Dendritic cell treated with granulocyte-macrophage colony-stimulating factor and Interleukin-4, amounts not matched to agents 40 ng/mL and 50 ng/mL, for 4 days (primary cell): ENCODE measurements at regions not wholly inside any gene's neighbourhood (a gene's known extent, or its start where the extent isn't known, plus 50 kb on each side); places are given as distances from the start of the nearest gene placed in this dataset.

Experiments used
- H3K27ac Mint-ChIP-seq: one replicate; pipeline ENCODE4 v1.8.0; 2022; ENCODE audit warnings: mild to moderate bottlenecking, mixed read lengths
- H3K27me3 Mint-ChIP-seq: one replicate; pipeline ENCODE4 v1.8.0; 2022; ENCODE audit warnings: mild to moderate bottlenecking, mixed read lengths
- H3K36me3 Mint-ChIP-seq: one replicate; pipeline ENCODE4 v1.8.0; 2022; ENCODE audit warnings: low read depth, mixed read lengths
- H3K4me1 Mint-ChIP-seq: one replicate; pipeline ENCODE4 v1.8.0; 2022; ENCODE audit warnings: low read depth, mixed read lengths
- H3K4me3 Mint-ChIP-seq: one replicate; pipeline ENCODE4 v1.8.0; 2022; ENCODE audit warnings: mild to moderate bottlenecking, moderate library complexity, mixed read lengths
- H3K9me3 Mint-ChIP-seq: one replicate; pipeline ENCODE4 v1.8.0; 2022; ENCODE audit warnings: mixed read lengths
- intact Hi-C: fragments of 100-400 bp; cut with micrococcal nuclease; formaldehyde crosslinking; loops from one replicate; pipeline ENCODE4 v1.15.0; 2022

DNA sequence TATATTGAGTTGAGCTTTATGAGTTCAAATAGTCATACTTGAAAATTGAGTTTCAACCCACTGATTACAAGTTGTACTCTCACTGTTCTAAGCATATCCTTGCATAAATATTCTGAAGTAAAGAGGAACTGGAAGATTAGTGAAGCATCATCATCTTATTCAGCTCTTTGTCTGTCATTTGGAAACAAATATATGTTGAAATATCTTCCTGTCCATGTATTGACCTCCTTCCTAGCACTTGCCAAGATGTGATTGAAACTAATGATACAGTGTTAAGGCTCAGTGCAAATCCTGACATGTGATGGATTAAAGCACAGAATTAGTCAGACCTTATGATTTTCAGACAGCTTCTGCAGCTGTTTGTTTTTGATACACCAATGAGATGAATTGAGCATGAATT, 434.3 kb downstream of the TBC1D32 start:
- no peak overlapping the region for H3K4me3 Mint-ChIP-seq
- no peaks in the 10 kb centered on the region for H3K4me1 Mint-ChIP-seq
- intact Hi-C loops: no loop called here
- no peaks in the 10 kb centered on the region for H3K36me3 Mint-ChIP-seq
- H3K27me3 Mint-ChIP-seq: no peaks in the 10 kb centered on the region
- peaks cover 7% of the 10 kb centered on the region for H3K9me3 Mint-ChIP-seq
- H3K27ac Mint-ChIP-seq: no peak overlapping the region

DNA sequence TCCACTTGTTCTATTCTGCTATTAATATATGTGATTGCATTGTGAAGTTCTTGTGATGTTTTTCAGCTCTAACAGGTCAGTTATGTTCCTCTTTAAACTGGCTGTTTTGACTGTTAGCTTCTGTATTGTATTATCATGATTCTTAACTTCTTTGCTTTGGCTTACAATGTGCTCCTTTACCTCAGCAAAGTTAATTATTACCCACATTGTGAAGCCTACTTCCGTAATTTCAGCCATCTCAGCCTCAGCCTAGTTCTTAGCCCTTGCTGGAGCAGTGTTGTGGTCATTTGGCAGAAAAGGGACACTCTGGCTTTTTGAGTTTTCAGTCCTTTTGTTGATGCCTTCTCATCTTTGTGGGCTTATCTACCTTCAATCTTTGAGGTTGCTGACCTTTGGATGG, 440.2 kb downstream of the TBC1D32 start:
- Mint-ChIP-seq H3K27ac (no peak overlapping the region), H3K4me3 (no peak overlapping the region), H3K9me3 (peaks cover 59% of the 10 kb centered on the region), H3K36me3 (no peaks in the 10 kb centered on the region), H3K4me1 (no peaks in the 10 kb centered on the region), H3K27me3 (no peaks in the 10 kb centered on the region)
- intact Hi-C loops: no loop called here

DNA sequence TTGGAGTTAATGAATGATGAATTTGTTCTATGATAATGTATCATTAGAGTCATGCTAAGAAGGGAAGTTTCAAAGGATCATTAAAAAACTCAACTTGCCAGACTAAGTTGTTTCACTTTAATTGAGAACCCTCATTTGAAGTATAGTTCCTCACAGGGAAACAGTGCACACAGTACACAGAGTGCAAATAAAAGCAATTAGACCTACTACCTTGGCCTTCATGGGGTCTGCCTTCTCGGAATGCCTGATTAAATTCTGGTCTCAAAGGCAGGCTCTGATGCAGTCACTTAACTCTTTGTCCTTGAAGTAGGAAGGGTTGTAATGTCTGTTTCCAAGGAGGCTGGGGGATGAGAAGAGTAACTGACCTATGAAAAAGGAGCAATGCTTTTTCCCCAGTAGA, 457.3 kb downstream of the TBC1D32 start:
- intact Hi-C loops: no loop called here
- H3K36me3 Mint-ChIP-seq: no peaks in the 10 kb centered on the region
- H3K4me1 Mint-ChIP-seq: no peaks in the 10 kb centered on the region
- peaks cover 58% of the 10 kb centered on the region for H3K9me3 Mint-ChIP-seq
- no peak overlapping the region for H3K4me3 Mint-ChIP-seq
- no peak overlapping the region for H3K27ac Mint-ChIP-seq
- H3K27me3 Mint-ChIP-seq: no peaks in the 10 kb centered on the region

DNA sequence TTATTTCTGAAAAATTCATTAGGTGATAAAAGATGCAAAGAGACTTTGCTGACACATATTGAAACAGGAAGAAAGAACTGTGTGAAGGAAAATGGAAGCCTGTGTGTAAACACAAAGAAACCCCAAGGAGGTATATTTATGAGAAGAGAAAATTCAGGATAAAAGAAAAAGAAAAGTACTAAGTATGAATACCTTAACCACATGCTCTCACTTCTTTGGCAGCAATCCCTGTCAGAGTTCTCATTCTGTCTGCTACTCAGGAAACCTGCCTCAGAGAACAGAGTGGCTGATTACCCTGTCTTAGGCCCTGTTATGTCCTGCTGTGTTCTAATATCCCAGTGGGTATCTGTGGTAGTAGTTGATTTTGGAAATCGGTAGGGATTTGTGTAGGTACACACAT, 457.9 kb downstream of the TBC1D32 start:
- Mint-ChIP-seq H3K4me1 (no peaks in the 10 kb centered on the region), H3K36me3 (no peaks in the 10 kb centered on the region), H3K27me3 (no peaks in the 10 kb centered on the region), H3K27ac (no peak overlapping the region), H3K4me3 (no peak overlapping the region), H3K9me3 (peaks cover 60% of the 10 kb centered on the region)
- intact Hi-C loops: no loop called here

DNA sequence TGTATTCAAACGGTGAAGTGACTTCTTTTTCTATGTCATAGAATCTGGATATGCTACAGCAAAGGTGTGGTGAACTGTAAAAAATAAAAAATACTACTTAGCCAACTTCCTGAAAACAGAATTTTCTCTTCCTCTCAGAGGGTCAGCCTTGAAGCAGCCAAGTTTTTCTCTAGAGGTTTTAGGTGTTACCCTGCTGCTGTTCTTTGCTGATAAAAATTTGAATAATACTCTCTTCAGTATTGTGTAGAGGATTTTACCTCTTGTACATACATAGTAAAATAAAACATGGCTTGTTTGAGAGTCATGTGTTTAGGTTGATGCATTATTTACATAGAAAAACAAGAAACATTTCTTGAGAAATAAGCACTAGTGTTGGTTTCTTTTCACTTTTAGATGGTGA, 458.4 kb downstream of the TBC1D32 start:
- H3K9me3 Mint-ChIP-seq: peaks cover 56% of the 10 kb centered on the region
- intact Hi-C loops: no loop called here
- no peaks in the 10 kb centered on the region for H3K36me3 Mint-ChIP-seq
- H3K4me1 Mint-ChIP-seq: no peaks in the 10 kb centered on the region
- H3K27ac Mint-ChIP-seq: no peak overlapping the region
- H3K4me3 Mint-ChIP-seq: no peak overlapping the region
- no peaks in the 10 kb centered on the region for H3K27me3 Mint-ChIP-seq

DNA sequence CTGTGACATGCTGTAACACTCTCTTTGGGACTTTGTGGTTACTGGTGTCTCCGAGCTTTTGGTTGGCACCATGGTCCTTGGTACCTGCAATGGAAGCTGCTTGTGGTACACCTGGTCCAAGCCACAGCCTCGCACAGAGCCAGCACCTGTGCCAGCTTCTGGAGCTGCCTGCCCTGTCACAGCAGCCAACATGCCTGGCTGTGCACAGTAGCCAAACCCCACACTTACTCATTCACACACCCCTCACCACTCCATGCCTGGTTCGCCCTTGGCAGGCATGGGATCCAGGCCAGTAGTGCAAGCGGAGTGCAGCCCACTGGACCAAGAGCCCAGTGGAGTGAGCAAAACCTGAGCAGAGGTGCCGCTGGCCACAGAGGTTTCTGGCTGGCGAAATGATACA, 459.9 kb downstream of the TBC1D32 start:
- H3K4me1 Mint-ChIP-seq: no peaks in the 10 kb centered on the region
- no peaks in the 10 kb centered on the region for H3K36me3 Mint-ChIP-seq
- H3K4me3 Mint-ChIP-seq: no peak overlapping the region
- intact Hi-C loops: no loop called here
- H3K27ac Mint-ChIP-seq: no peak overlapping the region
- H3K27me3 Mint-ChIP-seq: no peaks in the 10 kb centered on the region
- H3K9me3 Mint-ChIP-seq: peaks cover 47% of the 10 kb centered on the region

DNA sequence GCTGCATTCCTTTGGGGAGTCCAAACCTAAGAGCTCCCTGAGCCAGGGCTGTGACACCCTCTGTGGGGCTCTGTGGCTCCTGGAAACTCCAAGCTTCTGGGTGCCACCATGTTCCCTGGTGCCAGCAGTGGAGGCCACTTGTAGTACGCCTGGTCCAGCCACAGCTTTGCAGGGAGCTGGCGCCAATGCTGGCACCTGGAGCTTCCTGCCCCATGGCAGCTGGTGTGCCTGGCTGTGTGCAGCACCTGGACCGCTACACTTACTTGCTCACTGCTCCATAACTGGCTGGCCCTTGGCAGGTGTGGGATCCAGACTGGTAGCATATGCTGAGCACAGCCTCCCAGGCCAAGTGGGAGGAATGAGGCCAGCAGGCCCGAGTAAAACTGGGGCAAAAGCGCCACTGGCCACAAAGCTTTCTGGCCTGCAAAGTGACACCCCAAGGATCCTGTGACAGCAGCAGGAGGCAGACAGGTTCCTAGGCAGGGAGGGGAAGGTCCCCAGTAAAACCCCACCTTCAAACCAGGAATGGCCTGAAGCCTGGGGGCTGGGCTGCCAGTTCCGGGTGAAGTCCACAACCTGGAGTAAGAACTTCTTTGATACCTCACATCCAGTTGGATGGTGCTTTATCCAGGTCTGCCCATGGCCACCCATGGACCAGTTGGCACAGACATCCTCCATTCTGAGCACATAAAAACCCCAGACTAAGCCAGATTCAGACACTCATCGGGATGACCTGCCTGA, 461.0 kb downstream of the TBC1D32 start:
- Mint-ChIP-seq H3K36me3 (no peaks in the 10 kb centered on the region), H3K27ac (no peak overlapping the region), H3K4me3 (no peak overlapping the region), H3K27me3 (no peaks in the 10 kb centered on the region), H3K9me3 (peaks cover 35% of the 10 kb centered on the region), H3K4me1 (no peaks in the 10 kb centered on the region)
- intact Hi-C loops: no loop called here

DNA sequence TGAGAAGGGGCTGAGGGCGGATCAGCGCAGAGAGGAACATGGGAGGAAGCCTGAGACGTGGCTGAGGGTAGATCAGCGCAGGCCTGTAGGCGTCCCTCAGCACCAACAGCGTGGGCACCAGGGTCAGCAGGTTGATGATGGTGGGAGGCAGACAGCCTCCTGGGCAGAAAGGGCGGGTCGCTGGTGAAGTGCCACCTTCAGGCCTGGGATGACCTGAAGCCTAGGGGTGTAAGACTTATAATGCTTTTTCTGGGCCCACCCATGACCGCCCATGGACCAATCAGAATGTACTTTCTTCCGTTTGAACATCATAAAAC, 462.1 kb downstream of the TBC1D32 start:
- Mint-ChIP-seq H3K27ac (no peak overlapping the region), H3K36me3 (no peaks in the 10 kb centered on the region), H3K4me3 (no peak overlapping the region), H3K4me1 (no peaks in the 10 kb centered on the region), H3K27me3 (no peaks in the 10 kb centered on the region), H3K9me3 (peaks cover 28% of the 10 kb centered on the region)
- intact Hi-C loops: no loop called here

DNA sequence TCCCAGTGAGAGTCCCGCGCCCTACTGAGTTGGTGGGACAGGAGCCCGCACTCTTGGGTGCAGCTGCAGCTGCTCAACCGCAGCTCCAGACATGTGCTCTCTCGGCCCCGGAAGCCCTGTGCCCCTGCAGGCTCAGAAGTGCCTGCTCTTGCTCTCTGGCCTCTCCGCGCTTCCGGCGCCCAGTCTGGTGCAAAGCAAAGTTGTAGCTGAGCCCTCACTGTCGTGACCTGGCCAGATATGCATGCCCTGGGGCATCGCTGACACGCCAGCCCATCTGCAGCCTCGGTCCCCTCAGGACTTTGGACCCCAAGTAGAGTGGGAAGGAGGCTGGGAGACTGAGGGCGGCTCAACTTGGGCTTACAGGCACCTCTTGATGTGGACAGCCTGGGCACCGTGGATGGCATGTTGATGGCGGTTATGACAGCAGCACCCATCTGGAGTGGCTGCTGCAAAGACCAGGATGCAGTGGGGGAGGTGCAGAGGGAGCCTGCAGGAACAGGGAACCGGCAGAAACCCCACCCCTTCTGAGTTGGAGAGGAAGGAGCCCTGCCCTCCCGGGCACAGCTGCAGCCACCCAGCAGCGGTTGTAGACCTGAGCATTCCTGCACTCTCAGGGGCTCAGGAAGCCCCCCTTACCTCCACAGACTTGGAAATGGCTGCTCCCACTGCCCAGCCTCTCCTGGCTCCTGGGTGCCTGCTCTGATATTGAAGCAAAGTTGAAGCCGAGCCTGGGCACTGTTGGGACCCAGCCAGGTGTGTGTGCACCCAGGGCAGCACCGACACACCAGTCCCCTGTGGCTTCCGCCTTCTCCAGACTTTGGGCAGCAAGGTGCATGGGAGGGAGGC, 462.6 kb downstream of the TBC1D32 start:
- Mint-ChIP-seq H3K36me3 (no peaks in the 10 kb centered on the region), H3K9me3 (peaks cover 28% of the 10 kb centered on the region), H3K27ac (no peak overlapping the region), H3K4me1 (no peaks in the 10 kb centered on the region), H3K27me3 (no peaks in the 10 kb centered on the region), H3K4me3 (no peak overlapping the region)
- intact Hi-C loops: no loop called here

DNA sequence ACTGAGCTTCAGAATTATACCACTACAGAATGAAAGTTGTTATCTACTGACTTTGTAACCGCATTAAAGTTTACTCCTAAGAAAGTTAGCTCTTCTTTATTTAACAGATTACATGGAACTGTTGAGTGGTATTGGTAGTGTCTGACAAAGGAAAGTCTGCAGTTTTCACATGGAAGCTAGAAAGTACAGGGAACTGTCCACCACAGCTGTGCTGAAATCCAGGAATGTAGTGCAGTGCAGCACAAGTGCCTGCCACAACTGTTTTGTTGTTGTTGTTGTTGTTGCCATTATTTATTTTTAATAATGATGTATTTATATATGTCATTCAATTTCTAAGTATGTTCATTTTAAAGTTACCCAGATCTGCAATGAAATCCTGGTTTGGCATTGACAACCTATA, 464.9 kb downstream of the TBC1D32 start:
- Mint-ChIP-seq H3K27ac (no peak overlapping the region), H3K4me1 (no peaks in the 10 kb centered on the region), H3K9me3 (peaks cover 28% of the 10 kb centered on the region), H3K4me3 (no peak overlapping the region), H3K36me3 (no peaks in the 10 kb centered on the region), H3K27me3 (no peaks in the 10 kb centered on the region)
- intact Hi-C loops: no loop called here

DNA sequence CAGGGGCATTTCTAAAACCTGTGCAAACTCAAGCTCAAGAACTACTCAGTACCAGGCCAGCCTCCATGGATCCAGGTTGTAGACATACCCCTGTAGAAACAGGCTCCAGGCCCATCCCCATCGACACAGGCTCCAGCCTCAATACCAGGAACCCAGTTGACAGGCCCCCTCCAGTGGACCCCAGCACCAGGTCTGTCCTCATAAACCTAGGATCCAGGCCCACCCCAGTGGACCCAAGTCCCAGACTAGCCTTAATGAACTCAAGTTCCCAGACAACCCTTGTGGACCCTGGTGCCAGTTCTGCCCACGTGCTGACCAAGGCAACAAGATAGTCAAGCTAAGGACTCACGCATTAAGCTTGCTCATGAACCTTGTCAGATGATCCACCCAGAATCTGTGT, 476.9 kb downstream of the TBC1D32 start:
- no peaks in the 10 kb centered on the region for H3K36me3 Mint-ChIP-seq
- H3K9me3 Mint-ChIP-seq: peaks cover 30% of the 10 kb centered on the region
- H3K4me1 Mint-ChIP-seq: no peaks in the 10 kb centered on the region
- H3K27me3 Mint-ChIP-seq: no peaks in the 10 kb centered on the region
- intact Hi-C loops: no loop called here
- H3K4me3 Mint-ChIP-seq: no peak overlapping the region
- no peak overlapping the region for H3K27ac Mint-ChIP-seq

DNA sequence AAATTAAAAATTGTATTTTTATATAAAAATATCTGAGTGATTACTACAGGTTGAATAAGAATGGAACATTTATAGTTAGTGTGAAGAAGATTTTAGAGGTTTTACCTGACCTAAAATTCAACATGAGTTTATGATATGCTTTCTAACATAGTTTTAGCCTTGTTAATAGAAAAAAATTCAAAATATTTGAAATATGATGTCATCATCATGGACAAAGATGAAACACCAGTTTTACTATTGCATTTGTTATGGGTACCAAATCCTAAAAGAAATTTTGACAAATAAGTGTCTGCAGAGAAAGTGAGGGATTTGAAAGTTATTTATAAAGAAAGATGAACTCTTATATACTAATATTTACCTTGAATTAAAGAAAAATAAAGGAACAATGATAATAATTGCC, 479.7 kb downstream of the TBC1D32 start:
- Mint-ChIP-seq H3K4me1 (no peaks in the 10 kb centered on the region), H3K9me3 (peaks cover 18% of the 10 kb centered on the region), H3K27me3 (no peaks in the 10 kb centered on the region), H3K36me3 (no peaks in the 10 kb centered on the region), H3K27ac (no peak overlapping the region), H3K4me3 (no peak overlapping the region)
- intact Hi-C loops: no loop called here

DNA sequence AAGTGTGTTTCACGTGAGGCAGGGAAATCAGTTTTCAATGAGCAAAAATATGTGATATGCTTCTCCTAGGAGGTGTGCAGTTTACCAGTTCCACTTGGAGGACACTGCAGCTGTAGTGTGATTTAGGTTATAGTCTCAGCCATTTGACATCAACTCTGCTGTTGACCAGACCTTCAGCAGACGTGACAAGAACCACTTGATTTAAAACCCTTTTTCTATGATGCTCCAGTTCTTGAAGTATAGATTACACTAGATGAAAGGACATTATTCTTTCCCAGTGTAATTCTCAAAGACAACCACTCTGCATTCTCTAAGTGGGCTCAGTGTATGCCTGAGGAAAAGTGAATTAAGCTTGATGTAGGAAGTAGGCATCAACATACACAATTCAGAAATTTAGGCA, 480.8 kb downstream of the TBC1D32 start:
- Mint-ChIP-seq H3K4me1 (no peaks in the 10 kb centered on the region), H3K9me3 (peaks cover 15% of the 10 kb centered on the region), H3K27me3 (no peaks in the 10 kb centered on the region), H3K4me3 (no peak overlapping the region), H3K27ac (no peak overlapping the region), H3K36me3 (no peaks in the 10 kb centered on the region)
- intact Hi-C loops: no loop called here

DNA sequence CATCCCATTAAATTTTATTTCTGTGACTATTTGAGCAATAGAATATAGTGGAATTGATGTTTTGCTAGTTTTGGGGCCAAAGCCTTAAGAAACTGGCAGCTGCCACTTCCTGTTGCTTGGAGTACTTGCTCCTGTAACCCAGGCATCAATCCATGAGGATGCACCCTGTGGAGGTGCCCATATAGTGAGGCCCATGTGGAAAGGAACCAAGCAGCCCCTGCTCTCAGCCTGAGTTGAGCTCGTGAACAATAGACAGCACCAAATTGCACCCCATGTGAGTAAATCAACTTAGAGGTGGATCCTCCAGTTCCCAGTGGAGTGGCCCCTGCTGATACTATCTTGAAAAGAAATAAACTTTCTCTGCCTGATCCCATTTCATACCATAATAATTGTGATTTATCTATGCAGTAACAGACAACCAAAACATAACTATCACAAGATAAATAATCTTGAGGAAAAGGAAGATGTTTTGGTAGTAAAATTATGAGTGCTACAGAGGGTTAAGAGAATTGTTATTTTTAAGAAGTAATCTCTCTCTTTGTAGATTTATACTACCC, 481.9 kb downstream of the TBC1D32 start:
- no peaks in the 10 kb centered on the region for H3K4me1 Mint-ChIP-seq
- no peaks in the 10 kb centered on the region for H3K36me3 Mint-ChIP-seq
- no peaks in the 10 kb centered on the region for H3K27me3 Mint-ChIP-seq
- no peak overlapping the region for H3K27ac Mint-ChIP-seq
- H3K4me3 Mint-ChIP-seq: no peak overlapping the region
- intact Hi-C loops: no loop called here
- peaks cover 4% of the 10 kb centered on the region for H3K9me3 Mint-ChIP-seq
